Activated CD4-positive, alpha-beta T cell treated with anti-CD3 and anti-CD28 coated beads for 48 hours (primary cell): ENCODE measurements at regions not wholly inside any gene's neighbourhood (a gene's known extent, or its start where the extent isn't known, plus 50 kb on each side); places are given as distances from the start of the nearest gene placed in this dataset.
A peak's percentile ranks its signal among the peaks of the same experiment; 100 is the strongest.

ENCODE experiments used
- DNase-seq: peaks from one replicate; pipeline ENCODE4 v3.0.0-alpha.2; 2020

DNA sequence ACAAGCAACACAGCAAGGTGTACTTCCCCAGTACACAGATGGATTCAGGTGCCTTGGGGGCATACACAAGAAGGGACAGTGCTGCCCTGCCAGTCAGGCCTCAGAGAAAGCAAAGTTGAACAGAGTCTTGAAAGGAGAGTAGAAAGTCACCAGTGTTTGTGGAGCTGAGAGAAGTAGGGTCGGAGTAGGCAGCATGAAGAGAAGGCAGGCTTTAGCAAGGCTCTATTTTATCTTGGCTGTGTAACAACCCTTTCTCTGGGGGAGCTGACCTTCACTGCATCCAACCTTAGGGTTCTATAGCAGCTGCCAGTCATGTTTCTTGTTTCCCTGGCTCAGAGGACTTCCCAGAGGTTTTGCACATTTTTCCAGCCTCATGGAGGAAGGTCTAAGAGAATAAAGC, 77.4 kb upstream of the BLID start:
- DNase-seq, result no peak

DNA sequence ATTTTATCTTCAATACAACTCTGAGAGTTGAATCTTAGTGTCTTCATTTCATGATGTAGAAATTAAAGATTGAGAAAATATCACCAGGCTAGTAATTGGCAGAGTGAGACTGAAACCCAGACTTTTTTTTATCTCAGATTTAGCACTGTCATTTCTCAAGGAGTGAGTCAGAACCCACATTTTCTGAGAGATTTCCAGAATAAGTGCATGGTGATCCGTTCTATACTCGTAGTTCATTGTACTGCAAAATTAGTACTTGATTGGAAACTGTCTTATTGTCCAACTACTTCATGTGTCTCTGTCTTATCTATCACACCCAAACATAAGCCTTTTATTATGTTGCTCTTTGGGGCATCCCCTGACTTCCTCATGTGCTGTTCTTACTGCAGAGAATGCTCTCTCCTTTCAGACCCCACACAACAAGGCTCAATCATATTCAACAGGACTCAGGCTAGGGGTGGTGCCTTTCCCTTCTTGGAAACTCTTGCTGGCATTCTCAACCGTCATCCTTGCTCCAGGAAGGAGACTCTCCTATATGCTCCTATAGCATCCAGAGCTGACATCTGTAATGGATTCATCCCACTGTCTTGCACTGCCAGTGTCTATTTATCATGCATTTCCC, 76.7 kb upstream of the BLID start:
- no peak for DNase-seq

DNA sequence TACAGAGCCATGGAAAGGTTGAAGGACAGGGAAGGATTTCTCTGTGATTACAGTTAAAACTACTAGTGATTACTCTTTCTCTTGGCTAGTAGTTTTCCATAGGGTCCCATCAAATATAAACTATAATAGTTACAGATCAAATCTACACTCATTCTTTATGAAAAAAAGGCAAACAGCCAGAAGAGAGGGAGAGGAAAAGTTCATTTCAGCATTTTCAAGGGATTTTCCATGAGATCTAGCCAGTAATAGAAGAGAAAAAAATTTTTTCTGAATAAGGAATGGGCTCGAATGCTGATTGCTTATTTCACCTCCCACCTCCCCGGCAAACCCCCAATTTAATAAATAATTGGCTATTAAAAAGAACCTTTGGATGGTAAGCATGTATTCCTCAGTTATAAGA, 74.8 kb upstream of the BLID start:
- no peak for DNase-seq

DNA sequence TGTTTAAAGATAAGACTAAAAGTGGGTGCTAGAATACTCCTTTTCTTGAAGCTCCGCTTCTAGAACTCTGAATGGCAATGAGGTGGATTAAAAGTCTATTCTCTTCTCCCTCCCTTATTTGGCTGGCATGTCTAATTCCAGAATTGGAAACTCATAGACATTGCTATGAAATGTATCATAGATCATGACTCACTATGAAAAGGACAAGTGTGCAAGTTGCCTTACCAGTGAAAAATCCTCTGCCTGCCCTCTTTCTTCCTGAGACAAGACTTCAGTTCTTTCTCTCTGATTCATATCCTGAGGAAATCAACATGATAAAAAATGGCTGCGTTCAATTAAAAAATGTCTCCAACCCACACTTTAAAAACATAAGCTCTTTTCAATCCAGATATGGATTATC, 73.2 kb upstream of the BLID start:
- DNase-seq, result no peak

DNA sequence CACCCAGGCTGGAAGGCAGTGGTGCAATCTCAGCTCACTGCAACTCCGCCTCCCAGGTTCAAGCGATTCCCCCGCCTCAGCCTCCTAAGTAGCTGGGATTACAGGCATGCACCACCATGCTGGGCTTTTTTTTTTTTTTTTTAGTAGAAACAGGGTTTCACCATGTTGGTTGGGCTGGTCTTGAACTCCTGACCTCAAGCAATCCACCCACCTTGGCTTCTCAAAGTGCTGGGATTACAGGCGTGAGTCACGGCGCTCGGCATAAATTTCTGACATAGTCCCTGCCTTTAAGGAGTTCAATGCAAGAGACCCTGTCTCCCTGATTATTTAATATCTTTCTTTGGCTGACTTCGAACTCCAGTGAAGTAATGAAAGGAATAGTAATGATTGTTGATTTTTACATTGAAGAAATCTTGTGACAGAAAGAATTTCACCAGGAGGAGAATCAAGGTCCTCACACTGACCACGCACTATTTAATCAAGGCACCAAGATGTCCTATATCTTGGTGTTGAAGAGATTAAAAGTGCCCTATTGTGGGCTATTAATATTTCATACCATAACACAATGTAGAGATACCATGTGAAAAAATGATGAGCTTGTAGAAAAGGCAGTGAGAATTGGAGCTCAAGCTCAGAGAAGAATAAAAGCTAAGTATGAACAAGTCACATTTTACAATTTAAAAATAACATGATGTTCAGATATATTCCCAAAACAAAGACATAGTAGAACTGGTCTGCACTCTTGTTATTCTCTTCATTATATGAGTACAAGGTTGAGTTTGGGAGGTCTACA, 71.6 kb upstream of the BLID start:
- DNase-seq, result no peak

DNA sequence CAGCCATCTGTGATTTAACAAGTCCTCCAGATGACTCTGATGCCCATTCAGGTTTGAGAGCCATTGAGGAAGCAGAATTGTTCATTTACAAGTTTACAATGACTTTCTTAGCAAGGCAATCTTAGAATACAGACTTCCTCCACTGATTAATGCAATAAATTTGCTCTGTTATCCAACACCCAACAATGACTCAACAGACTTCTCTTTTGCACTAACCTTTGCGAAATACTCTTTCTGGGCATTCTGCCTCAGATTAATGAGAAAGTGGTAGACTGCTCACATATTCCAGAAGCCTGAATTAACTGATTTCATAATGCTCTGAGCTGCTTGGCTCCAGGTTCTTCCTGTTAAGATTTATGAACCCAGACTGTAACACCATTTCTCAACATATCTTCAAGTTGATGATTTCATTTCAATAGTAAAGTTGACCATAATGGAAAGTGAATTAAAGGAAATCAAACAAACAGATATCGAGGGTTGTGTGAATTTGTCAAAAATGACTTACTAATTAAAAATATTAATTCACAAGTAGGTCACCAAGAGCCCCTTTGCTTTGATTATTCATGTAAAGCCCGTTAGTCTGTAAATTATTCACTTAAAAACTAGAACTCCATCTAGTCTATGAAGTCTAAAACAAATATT, 70.5 kb upstream of the BLID start:
- DNase-seq, result no peak

- no peak for DNase-seq
Measured at GRCh38 chr11:122183933-122184332, 67.9 kb upstream of the BLID start.

DNA sequence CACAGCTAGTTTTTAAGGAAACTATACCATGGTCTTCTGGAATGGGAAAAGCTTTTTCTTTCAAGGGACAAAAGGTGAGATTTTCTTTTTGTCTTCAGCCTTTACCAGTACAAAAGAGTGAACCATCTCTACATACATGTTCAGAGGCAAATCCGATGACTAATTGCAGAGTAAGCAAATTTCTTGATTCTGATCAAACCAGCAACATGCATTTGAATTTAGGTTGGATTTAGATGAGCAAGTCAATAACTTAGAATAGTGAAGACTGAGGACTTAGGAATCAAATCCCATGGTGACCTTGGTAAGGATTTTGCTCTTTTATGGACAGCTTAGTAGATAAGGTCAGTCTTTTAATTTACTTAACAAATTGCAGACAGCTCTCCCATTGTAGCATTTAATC, 65.9 kb upstream of the BLID start:
- DNase-seq, result no peak

DNA sequence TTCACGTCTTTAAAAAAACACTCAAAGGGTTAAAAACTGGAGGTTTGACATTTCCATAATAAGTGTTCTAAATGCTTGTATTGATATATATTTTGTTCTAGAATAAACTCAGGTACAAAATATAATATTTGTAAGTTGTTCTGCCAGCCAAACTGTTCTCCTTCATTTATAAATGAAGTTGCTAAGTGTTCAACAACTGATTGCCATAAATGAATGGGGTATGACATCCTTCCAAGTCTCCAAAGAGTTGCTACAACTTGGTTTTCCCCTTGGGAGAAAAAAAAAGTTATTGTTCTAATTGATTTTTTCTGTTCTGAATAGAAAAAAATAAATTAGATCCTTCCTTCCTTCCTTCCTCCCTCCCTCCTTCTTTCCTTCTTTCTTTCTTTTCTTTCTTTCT, 65.4 kb upstream of the BLID start:
- DNase-seq, result no peak

GRCh38 chr11:122179961-122180834, 64.2 kb upstream of the BLID start:
- no peak for DNase-seq

GRCh38 chr11:122178795-122179194, 62.8 kb upstream of the BLID start:
- no peak for DNase-seq

DNA sequence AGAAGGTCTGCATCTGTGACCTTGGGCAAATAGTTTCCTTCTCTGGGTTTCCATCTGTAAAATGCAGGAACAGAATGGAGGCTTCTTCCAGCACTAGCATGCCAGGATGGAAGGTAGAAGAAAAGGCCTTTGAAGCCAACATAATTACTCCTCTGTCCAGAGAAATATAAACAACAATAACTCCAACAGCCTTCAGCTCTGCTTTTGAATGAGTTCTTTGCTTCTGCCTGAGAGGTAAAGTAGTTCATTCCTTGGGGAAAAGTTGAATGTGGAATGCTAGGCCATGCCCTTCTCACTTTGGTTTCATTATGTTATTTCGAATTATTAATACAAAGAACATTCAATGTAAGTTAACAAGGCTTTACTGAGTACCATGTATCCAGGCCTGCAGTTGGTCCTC, 61.2 kb upstream of the BLID start:
- DNase-seq, result no peak

GRCh38 chr11:122176651-122177050, 60.6 kb upstream of the BLID start:
- DNase-seq, result no peak

DNA sequence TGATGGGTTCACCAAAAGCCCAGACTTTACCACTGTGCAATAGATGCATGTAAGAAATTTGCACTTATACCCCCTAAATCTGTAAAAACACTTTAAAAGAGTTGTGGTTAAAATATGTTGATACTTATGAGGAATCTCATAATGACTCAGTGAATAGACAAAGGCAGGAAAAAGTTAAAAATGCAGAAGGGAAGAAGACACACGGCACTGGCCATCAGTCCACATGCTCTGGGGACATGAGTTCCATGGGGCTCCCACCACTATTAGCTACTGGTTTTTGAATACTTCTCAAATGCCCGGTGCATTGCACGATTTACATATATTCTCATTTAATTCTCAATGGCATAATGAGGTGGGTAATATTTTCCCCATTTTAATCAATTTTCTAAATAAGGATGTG, 59.3 kb upstream of the BLID start:
- DNase-seq, result no peak

DNA sequence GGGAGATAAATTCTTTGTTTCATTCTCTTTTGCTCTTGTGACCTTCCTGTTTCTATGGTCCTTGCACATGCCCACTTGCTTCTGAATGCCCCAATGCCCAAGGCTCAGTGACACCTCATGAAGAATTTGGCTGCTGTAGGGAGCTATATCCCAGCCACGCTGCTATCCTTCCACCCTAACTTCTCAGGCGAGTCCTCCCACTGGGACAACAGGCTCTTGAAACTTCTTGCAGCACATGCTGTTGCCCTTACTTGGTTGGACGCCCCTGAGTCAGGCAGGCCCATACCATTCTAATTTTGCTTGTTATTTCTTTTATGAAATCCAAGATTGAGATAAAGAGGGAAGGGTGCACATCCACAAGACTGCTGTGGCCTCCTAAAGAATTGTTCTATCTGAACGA, 57.6 kb upstream of the BLID start:
- DNase-seq, result no peak

GRCh38 chr11:122173074-122173450, 57.0 kb upstream of the BLID start:
- DNase-seq, result no peak

DNA sequence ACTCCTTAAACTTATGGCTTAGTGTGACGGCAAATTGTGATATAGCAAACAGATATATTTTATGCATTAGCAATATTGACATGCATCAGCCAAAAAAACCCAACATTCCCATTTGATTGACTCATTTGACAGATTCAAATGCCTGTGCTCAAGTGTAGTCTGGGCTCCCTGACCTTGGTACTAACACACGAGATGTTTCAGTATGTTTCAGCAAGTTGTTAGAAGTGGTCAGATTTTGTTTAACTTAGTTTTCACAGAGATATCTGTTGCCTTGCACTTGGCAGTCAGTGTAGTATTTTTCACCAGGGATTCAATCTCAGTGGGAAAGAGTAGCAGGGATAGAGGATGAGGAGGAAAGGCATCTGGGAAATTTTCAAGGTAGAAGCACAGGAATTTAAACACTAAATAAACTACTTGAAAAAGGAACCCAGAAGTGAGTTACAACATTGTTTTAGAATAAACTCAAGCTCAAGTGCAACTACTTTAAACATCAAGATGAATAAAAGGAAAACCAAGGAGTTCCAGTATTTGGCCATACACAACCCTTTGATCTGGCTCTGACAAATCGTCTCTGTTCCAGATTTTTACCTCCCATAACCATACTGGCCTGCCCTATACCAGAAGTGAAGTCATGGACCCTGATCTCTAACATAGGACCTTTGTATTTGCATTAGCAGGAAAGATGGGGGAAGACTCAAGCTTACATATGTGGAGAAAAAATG, 56.5 kb upstream of the BLID start:
- no peak for DNase-seq

DNA sequence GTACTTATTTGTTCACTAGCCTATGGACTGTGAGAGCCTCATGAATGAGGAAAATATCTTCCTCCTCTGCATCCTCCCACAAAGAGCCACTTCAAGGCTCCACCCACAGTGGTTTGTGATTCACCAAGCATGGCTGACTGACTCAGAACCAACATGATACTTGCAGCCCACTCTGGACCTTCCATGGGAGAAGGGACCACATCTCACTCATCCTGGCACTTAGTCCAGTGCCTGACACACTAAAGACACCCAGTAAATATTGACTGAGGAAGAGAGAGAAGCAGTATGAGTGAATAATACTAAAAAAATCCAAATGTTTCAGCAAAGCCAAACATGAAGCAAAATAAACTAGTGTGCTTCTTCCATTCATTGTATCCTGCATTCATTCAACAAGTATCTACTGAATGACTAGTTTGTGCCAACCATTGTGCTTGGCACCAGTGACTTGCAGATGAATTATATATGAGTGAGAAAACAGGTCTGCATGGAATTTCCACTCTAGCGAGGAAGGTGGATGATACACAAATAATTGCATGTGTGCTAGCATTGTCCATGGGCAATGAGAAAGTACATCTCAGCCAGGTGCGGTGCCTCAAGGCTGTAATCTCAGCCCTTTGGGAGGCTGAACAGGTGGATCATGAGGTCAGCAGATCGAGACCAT, 54.9 kb upstream of the BLID start:
- peak; percentile 8 for DNase-seq

- DNase-seq, result no peak
Measured at GRCh38 chr11:122168218-122168617, 52.2 kb upstream of the BLID start.

DNA sequence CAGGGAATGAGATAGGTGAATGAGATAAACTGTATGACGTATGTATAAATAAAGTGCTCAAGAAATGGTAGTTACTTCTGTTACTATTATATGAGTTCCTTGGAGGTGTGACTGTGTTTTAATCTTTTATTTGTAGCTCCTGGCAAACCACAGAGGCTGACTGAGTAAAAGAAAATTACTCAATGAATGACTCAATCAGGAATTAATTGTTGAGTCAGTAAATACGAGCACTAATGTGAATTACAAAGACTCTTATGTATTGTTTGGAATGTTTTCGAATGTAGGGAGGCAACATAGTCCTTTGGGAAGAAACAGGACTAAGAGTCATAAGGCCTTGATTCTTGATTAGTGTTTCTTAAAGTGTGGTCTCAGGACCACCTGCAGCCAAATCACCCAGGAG, 51.1 kb upstream of the BLID start:
- no peak for DNase-seq

- DNase-seq, result no peak
Measured at GRCh38 chr11:122165607-122166371, 49.8 kb upstream of the BLID start.
